ENCODE measurements at regions not wholly inside any gene's neighbourhood (a gene's known extent, or its start where the extent isn't known, plus 50 kb on each side); places are given as distances from the start of the nearest gene placed in this dataset.

- CTCF ChIA-PET: no interaction called here
- Mint-ChIP-seq H3K27ac (ENCODE audit: unreplicated experiment) (no peak overlapping the region), H3K27me3 (ENCODE audit: unreplicated experiment) (no peaks in the 10 kb centered on the region), H3K4me3 (ENCODE audit: low read depth, unreplicated experiment) (no peak overlapping the region), H3K4me1 (ENCODE audit: low read depth, unreplicated experiment) (no peaks in the 10 kb centered on the region), H3K36me3 (ENCODE audit: insufficient read depth, unreplicated experiment) (no peaks in the 10 kb centered on the region), H3K9me3 (ENCODE audit: low read depth, unreplicated experiment) (peaks cover 6% of the 10 kb centered on the region)
- BruUV-seq (replicated peaks): no TSS peak
- TF ChIP-seq CTCF (IDR thresholded peaks at IDR 0.05; ENCODE audit: unreplicated experiment): no peak
- DNase-seq: no peak
- intact Hi-C loops (cut with micrococcal nuclease; ENCODE audit: unreplicated experiment): no loop called here
Measured at GRCh38 chr17:13384626-13385025, 217.1 kb downstream of the HS3ST3A1 start.

- BruUV-seq (replicated peaks): no TSS peak
- H3K27ac Mint-ChIP-seq (ENCODE audit: unreplicated experiment): no peak overlapping the region
- H3K4me3 Mint-ChIP-seq (ENCODE audit: low read depth, unreplicated experiment): no peak overlapping the region
- H3K9me3 Mint-ChIP-seq (ENCODE audit: low read depth, unreplicated experiment): peaks cover 20% of the 10 kb centered on the region
- intact Hi-C loops (cut with micrococcal nuclease; ENCODE audit: unreplicated experiment): no loop called here
- H3K36me3 Mint-ChIP-seq (ENCODE audit: insufficient read depth, unreplicated experiment): no peaks in the 10 kb centered on the region
- no peak for TF ChIP-seq CTCF (IDR thresholded peaks at IDR 0.05; ENCODE audit: unreplicated experiment)
- CTCF ChIA-PET: no interaction called here
- DNase-seq: no peak
- H3K4me1 Mint-ChIP-seq (ENCODE audit: low read depth, unreplicated experiment): no peaks in the 10 kb centered on the region
- H3K27me3 Mint-ChIP-seq (ENCODE audit: unreplicated experiment): no peaks in the 10 kb centered on the region
Measured at GRCh38 chr17:13378361-13378760, 223.4 kb downstream of the HS3ST3A1 start.

GRCh38 chr17:13374203-13375143 lies 227.3 kb downstream of the HS3ST3A1 start:
- Mint-ChIP-seq H3K27ac (ENCODE audit: unreplicated experiment) (no peak overlapping the region), H3K4me3 (ENCODE audit: low read depth, unreplicated experiment) (no peak overlapping the region), H3K9me3 (ENCODE audit: low read depth, unreplicated experiment) (peaks cover 22% of the 10 kb centered on the region), H3K4me1 (ENCODE audit: low read depth, unreplicated experiment) (no peaks in the 10 kb centered on the region), H3K36me3 (ENCODE audit: insufficient read depth, unreplicated experiment) (no peaks in the 10 kb centered on the region), H3K27me3 (ENCODE audit: unreplicated experiment) (no peaks in the 10 kb centered on the region)
- no peak for DNase-seq
- no peak for TF ChIP-seq CTCF (IDR thresholded peaks at IDR 0.05; ENCODE audit: unreplicated experiment)
- no TSS peak for BruUV-seq (replicated peaks)
- intact Hi-C loops (cut with micrococcal nuclease; ENCODE audit: unreplicated experiment): no loop called here
- CTCF ChIA-PET: no interaction called here

GRCh38 chr17:13372432-13372831 lies 229.3 kb downstream of the HS3ST3A1 start:
- Mint-ChIP-seq H3K36me3 (ENCODE audit: insufficient read depth, unreplicated experiment) (no peaks in the 10 kb centered on the region), H3K27ac (ENCODE audit: unreplicated experiment) (no peak overlapping the region), H3K27me3 (ENCODE audit: unreplicated experiment) (no peaks in the 10 kb centered on the region), H3K4me3 (ENCODE audit: low read depth, unreplicated experiment) (no peak overlapping the region), H3K4me1 (ENCODE audit: low read depth, unreplicated experiment) (no peaks in the 10 kb centered on the region), H3K9me3 (ENCODE audit: low read depth, unreplicated experiment) (peaks cover 19% of the 10 kb centered on the region)
- BruUV-seq (replicated peaks): no TSS peak
- intact Hi-C loops (cut with micrococcal nuclease; ENCODE audit: unreplicated experiment): no loop called here
- no peak for DNase-seq
- CTCF ChIA-PET: no interaction called here
- no peak for TF ChIP-seq CTCF (IDR thresholded peaks at IDR 0.05; ENCODE audit: unreplicated experiment)

Measured in Calu3 (cell line).